ENCODE measurements at regions not wholly inside any gene's neighbourhood (a gene's known extent, or its start where the extent isn't known, plus 50 kb on each side); places are given as distances from the start of the nearest gene placed in this dataset.

DNA sequence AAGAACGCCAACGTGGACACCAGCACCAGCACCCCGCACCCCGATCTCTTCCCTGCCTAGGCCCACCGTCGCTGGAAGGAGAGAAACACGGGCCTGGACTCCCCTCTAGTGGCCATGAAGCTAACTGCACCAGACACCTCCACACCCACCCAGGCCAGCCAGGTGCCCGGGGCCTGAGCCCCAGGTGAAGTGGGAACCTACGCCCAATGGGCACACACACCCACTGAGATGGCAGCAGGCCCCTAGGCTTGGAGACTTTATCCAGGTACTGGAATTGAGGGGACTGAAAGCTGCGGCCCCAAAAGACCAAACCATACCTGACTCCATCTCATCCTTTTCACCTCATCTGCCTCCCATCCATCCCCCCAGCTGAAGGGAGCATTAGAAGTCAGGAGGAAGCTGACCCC lies 81.0 kb downstream of the BUD13 start:
- Histone ChIP-seq H3K4me1 (ENCODE audit: control insufficient read depth, insufficient read depth, low read length) (no peaks in the 10 kb centered on the region), H3K36me3 (ENCODE audit: control insufficient read depth, insufficient read depth, low read length) (no peaks in the 10 kb centered on the region), H3K27ac (ENCODE audit: low read length) (no peak overlapping the region), H3K9me3 (ENCODE audit: control insufficient read depth, insufficient read depth, low read depth, low read length) (no peaks in the 10 kb centered on the region), H3K27me3 (ENCODE audit: control insufficient read depth, insufficient read depth, low read length) (no peaks in the 10 kb centered on the region; the same call in 1 of the 2 replicates), H3K4me3 (ENCODE audit: low read depth in 2 of 2, low read length in 2 of 2) (no peak overlapping the region)
- DNase-seq (ENCODE audit: low read depth, low spot score) = peak; percentile 30
- intact Hi-C loops (cut with micrococcal nuclease; ENCODE audit: unreplicated experiment) (loop anchor here (2.0 to 5.0 kb wide), 3 partner anchors 177 to 1364 kb away; no protein-coding TSS in a partner anchor), in situ Hi-C loops (cut with HindIII; ENCODE audit: low pct_unique_long_range_greater_than_20kb, low sequenced_read_pairs) (no loop called here)
- ChIA-PET POLR2A (interaction anchor here (0.6 kb wide), 1 partner anchor 68 kb away, joined by 7 read pairs; no protein-coding TSS in a partner anchor), CTCF (interaction anchor here (0.7 to 1.4 kb wide), 5 partner anchors 10 to 410 kb away, joined by 3 to 11 read pairs (median 6); no protein-coding TSS in a partner anchor)
- TF ChIP-seq TCF7L2 (IDR thresholded peaks at IDR 0.05; ENCODE audit: low read depth, low read length) = no peak
- TF ChIP-seq CTCF (IDR thresholded peaks at IDR 0.05) = peak; percentile 97
- ATAC-seq = peak; percentile 77
- BruUV-seq (replicated peaks) = no TSS peak

GRCh38 chr11:116690611-116691010 lies 82.2 kb downstream of the BUD13 start:
- in situ Hi-C loops (cut with HindIII; ENCODE audit: low pct_unique_long_range_greater_than_20kb, low sequenced_read_pairs) (no loop called here), intact Hi-C loops (cut with micrococcal nuclease; ENCODE audit: unreplicated experiment) (loop anchor here (2.0 to 5.0 kb wide), 3 partner anchors 176 to 1363 kb away; no protein-coding TSS in a partner anchor)
- Histone ChIP-seq H3K4me1 (ENCODE audit: control insufficient read depth, insufficient read depth, low read length) (no peaks in the 10 kb centered on the region), H3K27me3 (ENCODE audit: control insufficient read depth, insufficient read depth, low read length) (no peaks in the 10 kb centered on the region), H3K9me3 (ENCODE audit: control insufficient read depth, insufficient read depth, low read depth, low read length) (no peaks in the 10 kb centered on the region), H3K27ac (ENCODE audit: low read length) (no peak overlapping the region), H3K36me3 (ENCODE audit: control insufficient read depth, insufficient read depth, low read length) (no peaks in the 10 kb centered on the region), H3K4me3 (ENCODE audit: low read depth in 2 of 2, low read length in 2 of 2) (no peak overlapping the region)
- TF ChIP-seq POLR2AphosphoS5 (IDR thresholded peaks at IDR 0.05; ENCODE audit: low read depth, low read length) (no peak), REST (IDR thresholded peaks at IDR 0.05; ENCODE audit: insufficient read depth in 1 of 2, low read depth in 2 of 2, low read length in 1 of 2) (no peak), CTCF (IDR thresholded peaks at IDR 0.05) (no peak), TCF7L2 (IDR thresholded peaks at IDR 0.05; ENCODE audit: low read depth, low read length) (no peak)
- no TSS peak for BruUV-seq (replicated peaks)
- ChIA-PET POLR2A (no interaction called here), CTCF (interaction anchor here (0.6 to 1.4 kb wide), 2 partner anchors 11 to 53 kb away, joined by 3 to 6 read pairs; no protein-coding TSS in a partner anchor)
- no peak for DNase-seq (ENCODE audit: low read depth, low spot score)
- ATAC-seq = no peak
